22Rv1 (cell line): ENCODE measurements at regions not wholly inside any gene's neighbourhood (a gene's known extent, or its start where the extent isn't known, plus 50 kb on each side); places are given as distances from the start of the nearest gene placed in this dataset.

ENCODE experiments used
- H3K27ac ChIP-seq: fragments of 450-650 bp; 2 replicates; pipeline ENCODE4 v1.5.1; 2017
- ZFX ChIP-seq: fragments of 450-650 bp; IDR thresholded peaks from 2 replicates; pipeline ENCODE4 v1.6.1; 2017; ENCODE audit warnings: antibody characterized with exemption, borderline replicate concordance
- TF ChIP-seq, protein P1 (sequence below): fragments of 450-650 bp; IDR thresholded peaks from 2 replicates; pipeline ENCODE4 v1.5.1; 2017; ENCODE audit warnings: mild to moderate bottlenecking

DNA sequence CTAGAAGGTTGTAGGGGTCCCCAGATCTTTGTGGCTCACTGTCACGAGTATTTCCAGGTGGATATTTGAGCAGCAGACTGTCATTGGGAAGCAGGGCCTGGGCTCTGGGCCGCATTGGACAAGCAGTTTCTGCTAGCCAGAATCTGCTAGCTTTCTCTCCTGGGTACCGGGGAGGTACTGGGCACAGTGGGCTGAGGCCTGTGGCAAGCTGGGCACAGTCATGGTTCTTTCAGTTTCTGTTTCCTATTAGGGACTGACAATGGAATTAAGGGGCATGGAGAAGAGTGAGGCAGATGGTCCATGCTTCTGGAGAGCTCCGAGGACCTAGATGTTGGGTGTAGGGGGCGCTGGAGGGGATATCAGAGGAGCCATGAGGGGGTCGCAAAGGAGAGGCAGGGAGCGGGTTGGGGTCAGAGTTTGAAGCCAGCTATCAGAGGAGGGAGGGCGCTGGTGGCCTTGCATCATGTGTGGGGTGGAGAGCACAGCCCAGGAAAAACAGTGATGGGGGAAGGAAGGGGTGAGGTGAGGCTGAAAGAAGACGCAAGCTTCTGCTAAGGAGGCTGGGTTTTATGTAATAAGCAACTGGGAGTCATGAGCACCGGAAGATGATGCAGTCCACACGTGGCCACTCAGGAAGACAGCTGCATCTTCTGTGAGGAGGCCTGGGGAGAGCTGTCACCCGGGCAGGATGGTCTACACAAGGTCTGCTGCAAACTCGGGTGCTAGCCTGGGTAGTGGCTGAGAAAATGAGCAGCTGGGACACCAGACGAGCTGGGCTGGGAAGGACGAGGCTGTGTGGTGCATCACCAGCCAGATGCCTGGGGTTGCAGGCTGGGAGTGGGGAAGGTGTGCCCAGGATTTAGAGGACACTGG, 72.7 kb downstream of the IER5 start:
- no peak for TF ChIP-seq ZFX
- TF ChIP-seq, protein P1, sequence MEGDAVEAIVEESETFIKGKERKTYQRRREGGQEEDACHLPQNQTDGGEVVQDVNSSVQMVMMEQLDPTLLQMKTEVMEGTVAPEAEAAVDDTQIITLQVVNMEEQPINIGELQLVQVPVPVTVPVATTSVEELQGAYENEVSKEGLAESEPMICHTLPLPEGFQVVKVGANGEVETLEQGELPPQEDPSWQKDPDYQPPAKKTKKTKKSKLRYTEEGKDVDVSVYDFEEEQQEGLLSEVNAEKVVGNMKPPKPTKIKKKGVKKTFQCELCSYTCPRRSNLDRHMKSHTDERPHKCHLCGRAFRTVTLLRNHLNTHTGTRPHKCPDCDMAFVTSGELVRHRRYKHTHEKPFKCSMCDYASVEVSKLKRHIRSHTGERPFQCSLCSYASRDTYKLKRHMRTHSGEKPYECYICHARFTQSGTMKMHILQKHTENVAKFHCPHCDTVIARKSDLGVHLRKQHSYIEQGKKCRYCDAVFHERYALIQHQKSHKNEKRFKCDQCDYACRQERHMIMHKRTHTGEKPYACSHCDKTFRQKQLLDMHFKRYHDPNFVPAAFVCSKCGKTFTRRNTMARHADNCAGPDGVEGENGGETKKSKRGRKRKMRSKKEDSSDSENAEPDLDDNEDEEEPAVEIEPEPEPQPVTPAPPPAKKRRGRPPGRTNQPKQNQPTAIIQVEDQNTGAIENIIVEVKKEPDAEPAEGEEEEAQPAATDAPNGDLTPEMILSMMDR, result no peak
- H3K27ac ChIP-seq, result no peak overlapping the region

DNA sequence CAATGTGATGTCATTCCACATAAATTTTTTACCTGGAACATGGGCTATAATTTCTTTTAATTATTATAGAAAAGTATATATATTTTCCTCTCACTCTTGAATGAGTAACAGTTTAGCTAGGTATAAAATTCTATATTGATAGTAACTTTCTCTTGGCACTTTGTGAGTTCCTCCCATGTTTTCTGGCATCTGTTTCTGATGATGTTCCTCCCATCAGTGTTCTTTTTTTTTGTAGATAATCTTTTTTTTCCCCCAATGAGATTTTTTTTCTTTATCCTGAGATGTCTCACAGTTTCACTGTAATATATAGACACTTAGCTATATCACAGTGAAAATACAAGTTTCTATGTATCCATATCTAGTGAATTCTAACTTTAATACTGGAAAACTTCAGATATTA, 75.2 kb downstream of the IER5 start:
- no peak overlapping the region for H3K27ac ChIP-seq
- TF ChIP-seq, protein P1, result no peak
- TF ChIP-seq ZFX, result no peak

DNA sequence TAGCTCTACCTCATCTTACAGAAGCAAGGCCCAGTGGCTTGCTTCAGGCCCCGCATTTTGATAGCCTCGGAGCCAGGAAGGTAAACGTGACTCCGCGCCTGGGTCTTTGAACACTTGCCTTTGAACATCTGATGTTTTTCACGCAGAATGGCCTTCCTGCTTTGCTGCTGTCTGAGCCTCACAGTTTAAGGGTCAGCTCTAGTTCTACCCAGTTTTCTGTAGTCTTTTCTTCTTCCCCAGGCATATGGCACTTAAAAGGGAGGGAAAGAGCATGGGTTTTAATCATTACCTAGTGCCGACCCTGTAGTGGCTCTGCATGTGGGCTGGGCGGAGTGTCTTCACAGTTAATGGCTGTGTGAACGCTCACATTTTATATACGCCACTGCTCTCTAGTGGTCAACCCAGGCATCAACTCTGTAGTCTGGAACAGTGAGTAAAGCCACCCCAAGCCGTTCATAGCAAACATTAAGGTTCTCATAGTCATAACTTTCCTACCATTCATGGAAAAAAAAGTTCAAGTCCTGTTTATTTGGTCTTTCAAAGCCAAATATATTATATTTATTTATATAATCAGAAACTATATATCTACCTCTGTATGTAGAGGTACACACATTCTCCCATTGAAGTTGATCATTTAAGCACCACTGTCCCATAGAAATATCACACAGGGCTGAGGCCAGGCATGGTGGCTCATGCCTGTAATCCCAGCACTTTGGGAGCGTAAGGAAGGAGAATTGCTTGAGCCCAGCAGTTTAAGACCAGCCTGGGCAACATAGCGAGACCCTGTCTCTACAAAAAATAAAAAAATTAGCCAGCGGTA, 78.1 kb downstream of the IER5 start:
- H3K27ac ChIP-seq, result no peak overlapping the region
- TF ChIP-seq, protein P1, result peak; percentile 97
- TF ChIP-seq ZFX, result no peak

DNA sequence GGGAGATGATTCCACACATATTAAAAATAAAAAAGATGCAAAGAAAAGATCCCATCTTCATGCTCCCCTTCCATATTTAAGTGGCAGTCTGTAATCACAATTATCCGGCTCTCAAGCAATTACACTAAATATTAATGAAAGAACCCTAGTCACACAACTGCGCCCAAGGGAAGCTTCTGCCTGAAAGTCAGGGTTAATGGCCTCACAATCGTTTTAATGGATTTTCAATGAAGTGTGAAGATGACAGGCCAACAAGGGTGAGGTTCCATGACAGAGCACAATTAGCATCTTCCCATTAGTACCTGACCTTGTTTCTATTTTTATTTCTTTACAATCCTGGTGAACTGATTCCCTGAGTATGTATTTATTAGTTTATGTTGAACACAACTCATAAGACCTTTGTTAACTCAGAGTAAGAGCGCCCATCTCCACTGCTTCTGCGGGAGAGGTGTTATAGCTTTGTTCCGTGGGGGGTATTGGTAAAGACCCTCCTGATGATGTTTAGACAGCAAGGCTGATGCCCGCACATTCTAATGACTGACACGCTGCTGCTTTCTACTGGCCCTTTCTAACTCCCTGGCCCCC, 80.9 kb downstream of the IER5 start:
- H3K27ac ChIP-seq, result no peak overlapping the region
- no peak for TF ChIP-seq ZFX
- TF ChIP-seq, protein P1, result no peak

DNA sequence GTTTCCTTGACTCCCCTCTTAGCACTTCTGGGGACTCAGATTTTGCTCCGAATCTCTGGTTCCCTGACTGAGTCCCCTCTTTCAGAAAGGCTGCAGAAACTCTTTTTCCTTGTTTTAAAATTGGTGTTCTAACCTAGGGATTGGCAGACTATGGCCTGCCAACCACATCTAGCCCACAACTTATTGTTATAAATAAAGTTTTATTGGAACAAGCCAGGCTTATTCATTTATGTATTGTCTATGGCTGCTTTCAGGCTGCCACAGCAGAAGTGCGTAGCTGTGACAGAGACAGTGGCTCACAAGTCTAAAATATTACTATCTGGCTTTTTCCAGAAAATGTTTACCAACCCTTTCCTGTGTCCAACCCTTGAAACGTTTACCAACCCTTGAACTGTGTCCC, 81.7 kb downstream of the IER5 start:
- TF ChIP-seq, protein P1, result no peak
- TF ChIP-seq ZFX, result no peak
- no peak overlapping the region for H3K27ac ChIP-seq

DNA sequence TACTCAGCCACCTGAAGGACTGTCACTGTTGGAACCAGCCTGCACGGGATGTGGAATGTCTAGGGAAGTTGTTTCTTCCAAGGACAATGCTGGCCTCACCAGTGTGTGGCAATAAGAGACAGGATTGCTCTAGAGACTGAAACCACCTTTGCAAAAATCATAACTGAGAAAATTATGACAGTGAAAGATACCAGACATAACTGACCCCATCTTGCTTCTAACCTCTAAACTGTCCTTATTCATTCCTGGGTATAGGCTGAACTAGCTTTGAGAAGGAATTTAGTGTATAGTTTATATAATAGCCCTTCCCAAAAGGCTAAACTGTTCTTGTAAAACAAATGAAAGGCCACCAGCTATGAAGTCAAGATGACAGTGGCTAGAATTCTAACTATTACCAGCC, 83.6 kb downstream of the IER5 start:
- H3K27ac ChIP-seq, result no peak overlapping the region
- TF ChIP-seq, protein P1, result no peak
- no peak for TF ChIP-seq ZFX
